Right cardiac atrium (tissue), 5 donors: ENCODE measurements at regions not wholly inside any gene's neighbourhood (a gene's known extent, or its start where the extent isn't known, plus 50 kb on each side); places are given as distances from the start of the nearest gene placed in this dataset.

Experiments used
- ATAC-seq, 2 donors: fragments of 200-7000 bp; cut with Tn5 transposase; one replicate each; pipeline versions ENCODE4 v1.8.0 to v1.9.1; 2020; ENCODE audit warnings: moderate library complexity in 2 of 2, mild to moderate bottlenecking in 1 of 2
- DNase-seq, 3 donors: peaks; one replicate each; pipeline ENCODE4 v3.0.0-alpha.2; 2020
- H3K27ac ChIP-seq: one replicate; pipeline ENCODE4 v1.5.1; 2013; ENCODE audit warnings: mild to moderate bottlenecking, low read length, control low read depth, moderate library complexity
- H3K27me3 ChIP-seq: one replicate; pipeline ENCODE4 v1.6.1; 2013; ENCODE audit not compliant: control insufficient read depth, insufficient read depth
- H3K4me1 ChIP-seq: one replicate; pipeline ENCODE4 v1.6.1; 2013; ENCODE audit warnings: low read length; ENCODE audit not compliant: control insufficient read depth, insufficient read depth
- H3K4me3 ChIP-seq: one replicate; pipeline ENCODE4 v1.5.1; 2013; ENCODE audit warnings: low read length, control low read depth
- H3K9me3 ChIP-seq: one replicate; pipeline ENCODE4 v1.6.1; 2013; ENCODE audit warnings: low read length; ENCODE audit not compliant: control insufficient read depth
- WGBS: extraction: QIAGEN DNeasy Blood & Tissue Kit; methylation state at CpG from one replicate; pipeline ENCODE4 v1.1.7; 2013; 5-methylcytosine and 5-hydroxymethylcytosine counted together
- intact Hi-C, 4 donors: fragments of 100-400 bp; cut with DNase I; formaldehyde crosslinking; loops; one replicate each; pipeline versions ENCODE4 v1.11.0 to v1.14.0; 2022 to 2023
- donor health status: healthy with polysubstance abuse.
- donor health status: DM: no; HTN: yes; CAD: no.
- donor health status: DM: no; HTN: no; CAD: no.
- donor health status: DM: no; HTN: yes; CAD: no; lungs with severe emphysema.
- donor health status: DM: yes; HTN: yes; CAD: no.

DNA sequence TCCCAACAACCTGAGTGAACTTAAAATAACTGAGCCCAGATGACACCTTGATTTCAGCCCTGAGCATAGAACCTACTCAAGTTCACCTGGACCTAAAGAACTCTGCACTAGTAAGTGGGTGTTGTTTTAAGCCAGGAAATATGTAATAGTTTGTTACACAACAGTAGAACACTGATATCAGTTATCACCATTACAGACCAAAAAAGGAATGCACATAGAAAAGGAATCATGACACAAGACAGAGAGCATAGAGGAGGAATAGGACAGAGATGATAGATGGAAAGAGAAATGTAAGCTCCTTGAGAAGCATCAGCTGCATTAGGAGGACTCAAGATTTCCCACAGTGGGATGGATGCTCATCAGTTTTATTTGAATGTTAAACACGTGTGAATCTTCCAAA is 1096.9 kb upstream of the SEMA6A start:
- DNase-seq, result no peak
- ATAC-seq, result no peak
- H3K27me3 ChIP-seq, result no peaks in the 10 kb centered on the region
- WGBS, result 80% methylated on average over 1 of the region's 1 CpG
- no peak overlapping the region for H3K27ac ChIP-seq
- H3K4me1 ChIP-seq, result no peaks in the 10 kb centered on the region
- intact Hi-C loops, result no loop called here
- no peak overlapping the region for H3K4me3 ChIP-seq
- H3K9me3 ChIP-seq, result no peaks in the 10 kb centered on the region

DNA sequence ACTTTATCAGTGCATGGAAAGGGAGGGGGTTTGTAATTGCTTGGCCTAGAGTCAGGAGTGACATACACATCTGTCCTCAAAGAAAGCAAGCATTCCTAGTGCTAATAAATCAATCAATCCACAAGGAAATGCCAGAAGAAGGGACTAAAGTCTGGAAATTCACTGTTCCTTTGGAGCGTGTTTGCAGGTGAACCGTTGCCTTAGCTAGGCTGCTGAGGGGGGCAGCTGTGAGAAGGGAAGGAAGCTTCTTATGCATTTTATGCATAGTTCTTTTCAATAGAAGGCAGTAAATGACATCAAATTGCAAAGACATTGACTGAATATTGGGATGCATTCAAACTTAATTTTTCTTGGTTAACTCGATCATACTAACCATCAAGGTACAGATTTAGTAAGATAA is 1092.5 kb upstream of the SEMA6A start:
- no peaks in the 10 kb centered on the region for H3K4me1 ChIP-seq
- H3K4me3 ChIP-seq, result no peak overlapping the region
- ATAC-seq (no peak), DNase-seq (no peak)
- no peak overlapping the region for H3K27ac ChIP-seq
- intact Hi-C loops, result no loop called here
- 81% methylated on average over 3 of the region's 3 CpGs for WGBS
- H3K9me3 ChIP-seq, result no peaks in the 10 kb centered on the region
- H3K27me3 ChIP-seq, result no peaks in the 10 kb centered on the region

DNA sequence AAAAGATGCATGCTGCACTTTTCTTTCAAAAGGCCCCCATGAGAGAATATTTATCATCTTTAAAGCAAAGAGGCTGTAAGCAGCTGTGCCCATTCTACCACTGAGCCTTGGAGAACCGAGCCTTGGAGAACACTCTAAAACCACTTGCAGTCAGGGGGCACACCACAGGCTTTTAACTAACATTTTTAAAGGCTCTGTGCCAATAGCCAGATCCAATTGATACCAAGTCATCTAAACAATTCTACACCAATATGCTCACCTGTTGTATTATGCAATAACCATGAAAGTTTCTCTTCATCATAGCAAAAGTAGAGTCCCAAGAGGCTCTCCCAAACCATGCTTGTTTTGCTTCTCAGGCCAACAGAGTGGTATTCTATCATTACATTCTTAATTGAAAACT is 1090.5 kb upstream of the SEMA6A start:
- 82% methylated on average over 1 of the region's 1 CpG for WGBS
- no peak for ATAC-seq
- no peaks in the 10 kb centered on the region for H3K9me3 ChIP-seq
- H3K27ac ChIP-seq, result no peak overlapping the region
- no peaks in the 10 kb centered on the region for H3K4me1 ChIP-seq
- intact Hi-C loops, result no loop called here
- H3K4me3 ChIP-seq, result no peak overlapping the region
- no peaks in the 10 kb centered on the region for H3K27me3 ChIP-seq
- DNase-seq, result no peak

DNA sequence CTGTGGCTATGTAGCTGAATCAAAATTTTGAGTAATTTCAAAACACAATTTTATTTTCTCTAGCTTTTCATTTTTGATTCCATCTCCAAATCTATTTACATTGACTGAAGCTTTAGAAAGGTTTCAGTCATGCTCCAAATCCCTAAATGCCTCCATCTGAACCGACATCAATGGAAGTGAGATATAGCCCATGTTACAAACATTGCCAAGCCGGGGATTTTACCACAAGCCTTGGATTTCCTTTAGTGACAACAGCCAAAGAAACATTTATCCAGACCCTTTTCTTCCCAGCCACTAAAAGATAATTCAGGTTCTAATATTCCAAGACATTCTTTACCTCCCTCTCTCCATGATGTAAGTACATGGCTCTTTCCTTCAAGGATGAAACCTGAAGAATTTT is 1087.7 kb upstream of the SEMA6A start:
- 64% methylated on average over 2 of the region's 2 CpGs for WGBS
- DNase-seq, result no peak
- Histone ChIP-seq H3K27ac (no peak overlapping the region), H3K9me3 (no peaks in the 10 kb centered on the region), H3K27me3 (no peaks in the 10 kb centered on the region), H3K4me1 (no peaks in the 10 kb centered on the region), H3K4me3 (no peak overlapping the region)
- no peak for ATAC-seq
- intact Hi-C loops, result no loop called here

DNA sequence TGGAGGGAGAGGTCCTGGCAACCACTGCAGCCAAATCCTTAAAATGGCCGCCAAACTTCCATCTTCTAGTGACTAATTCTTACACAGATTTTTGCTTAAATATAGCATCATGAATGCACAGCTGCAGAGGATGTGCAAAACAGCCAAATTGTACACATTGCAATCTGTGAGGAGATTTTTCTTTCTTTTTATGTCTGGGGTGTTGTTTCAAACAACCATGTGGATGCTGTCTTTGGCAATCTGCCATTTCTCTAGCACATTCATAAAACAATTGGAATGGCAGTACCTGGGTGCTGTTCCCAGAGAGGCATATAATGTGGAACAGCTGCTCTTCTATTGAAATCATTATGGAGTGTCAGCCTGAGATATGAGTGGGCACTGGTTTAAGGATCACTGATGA is 1082.9 kb upstream of the SEMA6A start:
- no peak for ATAC-seq
- DNase-seq, result no peak
- Histone ChIP-seq H3K4me3 (no peak overlapping the region), H3K4me1 (no peaks in the 10 kb centered on the region), H3K27me3 (no peaks in the 10 kb centered on the region), H3K27ac (no peak overlapping the region), H3K9me3 (no peaks in the 10 kb centered on the region)
- intact Hi-C loops, result no loop called here
- 60% methylated on average over 1 of the region's 1 CpG for WGBS

DNA sequence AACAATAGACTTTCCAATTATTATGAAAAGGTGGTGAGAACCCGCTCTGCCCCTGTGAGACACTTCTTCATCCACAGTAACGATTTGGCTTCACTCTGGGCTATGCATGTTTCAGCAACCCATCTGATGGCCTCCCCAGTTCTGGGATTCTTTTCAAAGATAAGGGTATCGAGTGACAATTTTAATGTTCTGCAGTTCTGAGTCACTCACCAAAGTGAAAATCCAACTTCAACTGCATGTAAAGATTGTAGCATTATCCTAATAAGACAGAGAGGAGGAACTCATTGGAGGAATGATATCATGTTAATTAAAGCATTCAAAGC is 1078.3 kb upstream of the SEMA6A start:
- DNase-seq (no peak), ATAC-seq (no peak)
- Histone ChIP-seq H3K27me3 (no peaks in the 10 kb centered on the region), H3K4me3 (no peak overlapping the region), H3K9me3 (no peaks in the 10 kb centered on the region), H3K4me1 (no peaks in the 10 kb centered on the region), H3K27ac (no peak overlapping the region)
- intact Hi-C loops, result no loop called here
- WGBS, result 62% methylated on average over 3 of the region's 3 CpGs

- Histone ChIP-seq H3K27me3 (no peaks in the 10 kb centered on the region), H3K4me1 (no peaks in the 10 kb centered on the region), H3K4me3 (no peak overlapping the region), H3K27ac (no peak overlapping the region), H3K9me3 (no peaks in the 10 kb centered on the region)
- no peak for DNase-seq
- ATAC-seq, result no peak
- WGBS, result 54% methylated on average over 4 of the region's 4 CpGs
- intact Hi-C loops, result no loop called here
Measured at GRCh38 chr5:117652036-117652957, 1077.7 kb upstream of the SEMA6A start.

GRCh38 chr5:117649821-117650220 is 1075.2 kb upstream of the SEMA6A start:
- Histone ChIP-seq H3K27me3 (no peaks in the 10 kb centered on the region), H3K9me3 (no peaks in the 10 kb centered on the region), H3K27ac (no peak overlapping the region), H3K4me3 (no peak overlapping the region), H3K4me1 (no peaks in the 10 kb centered on the region)
- DNase-seq, result no peak
- intact Hi-C loops, result no loop called here
- no peak for ATAC-seq
- WGBS, result 83% methylated on average over 3 of the region's 3 CpGs

GRCh38 chr5:117645400-117645799 is 1070.8 kb upstream of the SEMA6A start:
- no peak overlapping the region for H3K4me3 ChIP-seq
- no peak overlapping the region for H3K27ac ChIP-seq
- no peaks in the 10 kb centered on the region for H3K27me3 ChIP-seq
- no peaks in the 10 kb centered on the region for H3K9me3 ChIP-seq
- DNase-seq (no peak), ATAC-seq (no peak)
- H3K4me1 ChIP-seq, result no peaks in the 10 kb centered on the region
- intact Hi-C loops, result no loop called here

DNA sequence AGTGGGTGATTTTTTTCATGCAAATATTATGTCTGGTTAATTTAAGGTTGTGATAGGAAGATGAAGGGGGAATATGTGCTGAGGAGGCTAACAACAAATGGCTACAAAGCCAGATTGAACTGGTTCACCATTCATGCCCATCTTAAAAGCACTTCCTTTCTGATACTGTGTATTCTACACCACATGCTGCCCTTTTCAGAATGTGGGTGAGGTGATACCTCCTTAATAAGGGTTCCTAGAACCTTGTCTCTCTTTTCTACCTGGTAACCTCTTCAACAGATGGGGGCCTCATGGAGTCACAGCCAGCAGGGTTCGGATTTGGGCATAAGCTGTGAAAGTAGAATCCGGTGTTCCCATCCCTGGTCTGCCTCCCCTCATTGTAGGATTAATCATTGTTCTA is 1064.0 kb upstream of the SEMA6A start:
- no peaks in the 10 kb centered on the region for H3K27me3 ChIP-seq
- intact Hi-C loops, result no loop called here
- 63% methylated on average over 2 of the region's 2 CpGs for WGBS
- no peak for DNase-seq
- H3K27ac ChIP-seq, result no peak overlapping the region
- no peak overlapping the region for H3K4me3 ChIP-seq
- H3K4me1 ChIP-seq, result no peaks in the 10 kb centered on the region
- ATAC-seq, result no peak
- H3K9me3 ChIP-seq, result no peaks in the 10 kb centered on the region

DNA sequence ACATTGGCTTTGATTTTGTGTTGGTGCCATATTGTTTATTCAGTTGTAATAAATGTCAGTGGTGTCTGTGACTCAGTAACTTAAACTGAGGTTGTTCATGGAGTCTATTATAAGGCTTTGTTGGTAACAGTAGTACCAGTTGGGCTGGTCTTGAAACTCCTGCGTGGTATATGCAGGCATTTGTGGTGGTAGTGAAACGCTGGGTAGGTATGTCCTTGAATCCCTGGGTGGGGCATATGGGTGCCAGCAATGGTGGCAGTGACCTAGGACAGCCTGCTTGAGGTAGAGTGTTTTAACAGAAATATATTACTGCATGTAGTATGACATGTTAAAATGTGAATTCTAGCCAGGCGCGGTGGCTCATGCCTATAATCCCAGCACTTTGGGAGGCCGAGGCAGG is 1058.5 kb upstream of the SEMA6A start:
- ATAC-seq (no peak), DNase-seq (no peak)
- no peak overlapping the region for H3K4me3 ChIP-seq
- no peaks in the 10 kb centered on the region for H3K4me1 ChIP-seq
- 90% methylated on average over 5 of the region's 5 CpGs for WGBS
- no peaks in the 10 kb centered on the region for H3K27me3 ChIP-seq
- intact Hi-C loops, result no loop called here
- no peaks in the 10 kb centered on the region for H3K9me3 ChIP-seq
- H3K27ac ChIP-seq, result no peak overlapping the region

DNA sequence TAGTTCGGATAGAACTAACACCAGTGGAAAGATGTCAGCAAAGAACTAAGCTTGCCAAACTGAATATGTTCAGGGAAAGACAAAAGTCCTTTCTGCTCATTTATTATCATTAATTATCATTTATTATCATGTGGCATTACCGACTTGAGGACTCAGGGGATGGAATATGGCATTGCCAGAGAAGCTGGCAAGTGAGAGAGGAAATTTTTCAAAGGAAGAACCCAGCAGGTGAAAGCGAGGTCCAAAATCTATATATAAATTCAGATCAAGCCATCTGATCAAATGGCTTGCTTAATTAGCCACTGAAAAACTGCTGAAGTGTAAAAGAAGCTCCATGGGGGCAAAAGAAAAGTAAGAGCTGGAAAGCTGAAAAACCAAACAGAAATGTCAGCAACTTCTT is 1049.6 kb upstream of the SEMA6A start:
- WGBS, result 80% methylated on average over 3 of the region's 3 CpGs
- no peaks in the 10 kb centered on the region for H3K4me1 ChIP-seq
- ATAC-seq (no peak), DNase-seq (no peak)
- H3K27ac ChIP-seq, result no peak overlapping the region
- intact Hi-C loops, result no loop called here
- H3K27me3 ChIP-seq, result no peaks in the 10 kb centered on the region
- no peak overlapping the region for H3K4me3 ChIP-seq
- H3K9me3 ChIP-seq, result no peaks in the 10 kb centered on the region
